Karpas-422 (cell line): ENCODE measurements at regions not wholly inside any gene's neighbourhood (a gene's known extent, or its start where the extent isn't known, plus 50 kb on each side); places are given as distances from the start of the nearest gene placed in this dataset.

Experiments
- DNase-seq: peaks from one replicate; pipeline ENCODE4 v3.0.0-alpha.2; 2015
- H2AFZ ChIP-seq: fragments of 200-600 bp; sonication (generic); 2 replicates; pipeline ENCODE4 v1.6.1; 2014; ENCODE audit warnings: antibody characterized with exemption, low read length, mixed read lengths
- H3K27ac ChIP-seq: fragments of 200-600 bp; sonication (generic); 2 replicates; pipeline ENCODE4 v1.5.1; 2014; ENCODE audit warnings: mild to moderate bottlenecking, low read length, moderate library complexity
- H3K27me3 ChIP-seq: fragments of 200-600 bp; sonication (generic); 2 replicates; pipeline ENCODE4 v1.6.1; 2014; ENCODE audit warnings: low read length, mixed read lengths
- H3K36me3 ChIP-seq: fragments of 200-600 bp; sonication (generic); 2 replicates; pipeline ENCODE4 v1.6.1; 2014; ENCODE audit warnings: low read length, mixed read lengths; ENCODE audit not compliant: insufficient read depth
- H3K4me1 ChIP-seq: fragments of 200-600 bp; sonication (generic); 2 replicates; pipeline ENCODE4 v1.6.1; 2014; ENCODE audit warnings: mild to moderate bottlenecking, low read length, mixed read lengths
- H3K4me2 ChIP-seq: fragments of 200-600 bp; sonication (generic); 2 replicates; pipeline ENCODE4 v1.6.1; 2014; ENCODE audit warnings: low read length, low read depth, mild to moderate bottlenecking; ENCODE audit not compliant: poor library complexity, severe bottlenecking
- H3K4me3 ChIP-seq: fragments of 200-600 bp; sonication (generic); 2 replicates; pipeline ENCODE4 v1.5.1; 2014; ENCODE audit warnings: mild to moderate bottlenecking, antibody characterized with exemption, low read length, mixed read lengths
- H3K79me2 ChIP-seq: fragments of 200-600 bp; sonication (generic); 2 replicates; pipeline ENCODE4 v1.6.1; 2014; ENCODE audit warnings: mild to moderate bottlenecking, low read length, mixed read lengths
- H3K9ac ChIP-seq: fragments of 200-600 bp; sonication (generic); 2 replicates; pipeline ENCODE4 v1.6.0; 2014; ENCODE audit warnings: low read length
- H3K9me2 ChIP-seq: fragments of 200-600 bp; sonication (generic), shearing (Covaris generic); replicated peaks from 2 replicates; pipeline ENCODE4 v1.6.0; 2014; ENCODE audit warnings: mild to moderate bottlenecking, low read length, moderate library complexity; ENCODE audit not compliant: insufficient read depth
- H3K9me3 ChIP-seq: fragments of 300-700, 200-600 bp; sonication (generic); 2 replicates; pipeline ENCODE4 v1.6.1; 2014; ENCODE audit warnings: low read length, mixed read lengths
- H4K20me1 ChIP-seq: fragments of 200-600 bp; sonication (generic); 2 replicates; pipeline ENCODE4 v1.6.1; 2014; ENCODE audit warnings: mild to moderate bottlenecking, antibody characterized with exemption, low read length, low read depth; ENCODE audit not compliant: insufficient read depth

DNA sequence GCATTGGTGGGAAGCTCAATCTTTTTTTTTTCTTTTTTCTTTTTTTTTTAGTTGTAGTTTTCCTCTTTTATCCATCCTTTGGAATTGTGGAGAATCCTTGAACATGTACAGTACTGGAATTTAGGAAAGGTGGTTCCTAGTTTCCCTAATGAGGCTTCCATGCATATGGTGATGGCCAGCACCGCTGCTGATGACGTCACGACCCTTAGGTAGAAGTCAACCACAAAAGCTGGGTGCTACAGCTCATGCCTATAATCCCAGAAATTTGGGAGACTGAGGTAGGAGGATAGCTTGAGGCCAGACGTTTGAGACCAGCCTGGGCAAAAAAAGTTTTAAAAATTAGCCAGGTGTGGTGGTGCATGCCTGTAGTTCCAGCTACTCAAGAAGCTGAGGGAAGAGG lies 79.3 kb upstream of the SOX4 start:
- Histone ChIP-seq H3K79me2 (no peaks in the 10 kb centered on the region), H3K27me3 (no peaks in the 10 kb centered on the region), H3K4me1 (no peaks in the 10 kb centered on the region), H3K9ac (no peak overlapping the region), H3K9me3 (no peaks in the 10 kb centered on the region), H2AFZ (no peak overlapping the region), H3K9me2 (no peaks in the 10 kb centered on the region), H3K4me2 (no peak overlapping the region), H3K27ac (no peak overlapping the region), H3K4me3 (no peak overlapping the region), H3K36me3 (no peaks in the 10 kb centered on the region), H4K20me1 (no peaks in the 10 kb centered on the region)
- no peak for DNase-seq

DNA sequence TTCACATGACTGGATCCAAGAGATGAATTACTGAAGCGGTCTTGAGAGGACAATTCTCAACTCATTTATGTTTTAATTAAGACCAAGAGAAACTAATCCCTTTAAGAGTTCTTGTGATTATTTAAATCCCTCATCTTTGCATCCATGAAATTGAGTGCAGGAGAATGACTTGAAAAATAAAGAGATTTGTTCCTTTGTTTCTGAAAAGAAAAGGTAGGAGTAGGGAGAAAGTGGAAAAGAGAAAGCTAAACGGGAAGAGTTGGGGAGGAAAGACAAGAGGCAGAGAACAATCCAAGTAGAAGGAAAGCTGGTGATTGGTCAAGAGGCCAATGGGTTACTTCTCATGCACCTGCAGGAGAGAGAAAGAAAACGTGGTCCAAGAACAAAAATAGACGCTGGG lies 75.2 kb upstream of the SOX4 start:
- H3K79me2 ChIP-seq: no peaks in the 10 kb centered on the region
- no peak overlapping the region for H3K4me3 ChIP-seq
- H2AFZ ChIP-seq: no peak overlapping the region
- no peaks in the 10 kb centered on the region for H4K20me1 ChIP-seq
- H3K9me3 ChIP-seq: no peaks in the 10 kb centered on the region
- H3K27ac ChIP-seq: no peak overlapping the region
- no peaks in the 10 kb centered on the region for H3K9me2 ChIP-seq
- no peak overlapping the region for H3K9ac ChIP-seq
- H3K27me3 ChIP-seq: no peaks in the 10 kb centered on the region
- no peaks in the 10 kb centered on the region for H3K4me1 ChIP-seq
- no peaks in the 10 kb centered on the region for H3K36me3 ChIP-seq
- no peak overlapping the region for H3K4me2 ChIP-seq
- DNase-seq: no peak

DNA sequence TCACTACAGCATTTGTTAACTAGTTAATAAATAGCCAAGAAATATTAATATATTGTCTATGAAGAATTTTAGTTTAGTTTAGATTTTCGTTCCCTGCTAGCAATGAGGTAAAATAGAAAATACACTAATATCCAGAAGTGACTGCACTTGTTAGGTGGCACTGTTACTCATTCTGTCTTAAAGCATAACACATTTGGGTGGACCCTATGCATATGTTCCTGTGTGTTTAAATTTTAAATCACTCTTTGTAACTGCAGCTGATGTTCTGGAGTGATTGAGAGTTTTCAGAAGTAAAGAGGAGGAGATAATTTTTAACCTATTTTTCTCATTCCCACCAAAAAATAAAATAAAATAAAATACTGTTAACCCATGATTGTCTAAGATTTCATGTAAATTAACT lies 73.9 kb upstream of the SOX4 start:
- no peak overlapping the region for H3K27ac ChIP-seq
- no peak overlapping the region for H2AFZ ChIP-seq
- no peak overlapping the region for H3K9ac ChIP-seq
- no peak for DNase-seq
- H3K4me3 ChIP-seq: no peak overlapping the region
- H3K79me2 ChIP-seq: no peaks in the 10 kb centered on the region
- no peaks in the 10 kb centered on the region for H4K20me1 ChIP-seq
- H3K36me3 ChIP-seq: no peaks in the 10 kb centered on the region
- no peak overlapping the region for H3K4me2 ChIP-seq
- H3K27me3 ChIP-seq: no peaks in the 10 kb centered on the region
- no peaks in the 10 kb centered on the region for H3K4me1 ChIP-seq
- H3K9me3 ChIP-seq: no peaks in the 10 kb centered on the region
- H3K9me2 ChIP-seq: no peaks in the 10 kb centered on the region

DNA sequence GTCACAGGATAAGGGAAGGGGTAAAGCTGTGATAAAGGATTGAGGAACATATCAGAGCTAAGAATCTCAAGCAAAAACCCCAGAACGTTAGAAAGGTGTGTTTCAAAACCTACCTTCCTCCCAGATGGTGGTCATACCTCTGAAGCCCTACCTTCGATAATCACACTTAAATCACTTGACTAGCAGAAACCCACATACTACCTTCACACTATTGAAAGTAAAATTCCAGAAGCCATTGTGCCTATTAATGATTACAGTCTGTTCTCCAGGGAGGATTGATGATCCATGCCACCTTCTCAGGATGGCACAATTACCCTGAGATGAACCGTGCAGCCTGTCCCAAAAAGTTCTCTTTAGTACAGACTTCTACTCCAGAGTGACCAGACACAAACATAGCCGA lies 72.3 kb upstream of the SOX4 start:
- no peaks in the 10 kb centered on the region for H3K4me1 ChIP-seq
- DNase-seq: no peak
- no peaks in the 10 kb centered on the region for H4K20me1 ChIP-seq
- no peaks in the 10 kb centered on the region for H3K36me3 ChIP-seq
- no peak overlapping the region for H3K9ac ChIP-seq
- no peak overlapping the region for H2AFZ ChIP-seq
- no peaks in the 10 kb centered on the region for H3K9me3 ChIP-seq
- H3K27me3 ChIP-seq: no peaks in the 10 kb centered on the region
- H3K4me3 ChIP-seq: no peak overlapping the region
- H3K4me2 ChIP-seq: no peak overlapping the region
- no peaks in the 10 kb centered on the region for H3K9me2 ChIP-seq
- H3K79me2 ChIP-seq: no peaks in the 10 kb centered on the region
- no peak overlapping the region for H3K27ac ChIP-seq

DNA sequence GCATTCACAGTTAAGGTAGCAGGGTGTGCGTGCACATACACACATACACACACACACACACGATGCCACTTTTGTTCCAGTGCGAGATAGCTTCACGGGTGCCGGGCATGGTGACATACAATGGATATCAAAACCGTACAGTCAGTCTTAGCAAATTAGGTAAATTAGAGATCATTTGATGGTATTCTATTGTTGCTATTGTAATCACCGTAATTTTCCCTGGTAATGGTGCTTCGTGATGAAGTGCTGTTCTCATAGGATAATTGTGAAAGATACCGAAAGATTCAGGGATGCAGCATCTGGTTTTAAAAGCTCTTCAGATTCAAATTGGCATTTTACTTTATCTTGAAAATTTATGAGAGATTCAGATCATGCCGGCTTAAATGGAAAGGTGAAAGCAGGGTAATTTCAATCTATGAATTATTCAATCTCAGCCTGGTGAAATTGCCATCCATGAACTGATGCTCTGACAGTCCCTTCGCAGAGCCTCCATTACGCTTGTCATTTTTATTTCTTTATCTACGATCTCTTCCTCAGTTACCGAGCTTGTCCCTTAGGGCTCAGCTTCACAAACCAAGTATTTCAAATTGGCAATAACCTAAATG lies 71.3 kb upstream of the SOX4 start:
- Histone ChIP-seq H3K9me3 (no peaks in the 10 kb centered on the region), H3K79me2 (no peaks in the 10 kb centered on the region), H3K27ac (no peak overlapping the region), H4K20me1 (no peaks in the 10 kb centered on the region), H3K9ac (no peak overlapping the region), H2AFZ (no peak overlapping the region), H3K4me2 (no peak overlapping the region), H3K4me3 (no peak overlapping the region), H3K4me1 (no peaks in the 10 kb centered on the region), H3K27me3 (no peaks in the 10 kb centered on the region), H3K36me3 (no peaks in the 10 kb centered on the region), H3K9me2 (no peaks in the 10 kb centered on the region)
- no peak for DNase-seq

DNA sequence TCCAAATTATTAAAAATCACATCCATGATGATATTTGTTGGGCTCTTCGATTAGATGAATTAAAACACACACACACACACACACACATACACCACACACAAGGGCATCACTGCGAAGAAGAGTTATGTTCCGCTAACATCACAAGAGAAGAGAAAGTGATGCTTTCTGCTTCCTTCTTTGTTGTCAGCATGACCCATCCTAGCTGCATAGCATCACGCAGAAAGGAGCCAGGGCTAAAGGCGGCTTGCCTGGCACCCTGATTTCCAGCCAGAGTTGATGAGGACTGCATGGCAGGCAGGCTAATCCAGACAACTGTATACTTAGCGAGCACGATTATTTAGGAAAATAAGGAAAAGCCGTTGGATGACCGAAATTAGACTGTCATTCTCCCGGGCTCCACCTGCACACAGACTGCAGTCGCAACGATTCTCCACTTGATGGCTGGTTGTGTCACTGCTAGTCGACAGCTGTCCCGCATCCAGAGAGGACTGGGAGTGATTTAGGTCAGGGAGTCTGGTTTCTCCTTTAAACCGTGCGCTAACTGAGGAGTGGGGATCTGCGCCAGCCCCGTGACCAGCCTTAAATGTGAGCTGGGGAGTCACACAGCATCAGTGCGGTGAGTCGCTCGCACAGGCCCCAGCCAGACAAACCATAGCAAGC lies 70.6 kb upstream of the SOX4 start:
- H3K4me3 ChIP-seq: no peak overlapping the region
- no peaks in the 10 kb centered on the region for H3K36me3 ChIP-seq
- H3K4me1 ChIP-seq: no peaks in the 10 kb centered on the region
- H2AFZ ChIP-seq: no peak overlapping the region
- DNase-seq: no peak
- no peak overlapping the region for H3K4me2 ChIP-seq
- no peaks in the 10 kb centered on the region for H3K9me2 ChIP-seq
- no peaks in the 10 kb centered on the region for H4K20me1 ChIP-seq
- H3K9me3 ChIP-seq: no peaks in the 10 kb centered on the region
- no peaks in the 10 kb centered on the region for H3K27me3 ChIP-seq
- H3K27ac ChIP-seq: no peak overlapping the region
- no peaks in the 10 kb centered on the region for H3K79me2 ChIP-seq
- H3K9ac ChIP-seq: no peak overlapping the region

DNA sequence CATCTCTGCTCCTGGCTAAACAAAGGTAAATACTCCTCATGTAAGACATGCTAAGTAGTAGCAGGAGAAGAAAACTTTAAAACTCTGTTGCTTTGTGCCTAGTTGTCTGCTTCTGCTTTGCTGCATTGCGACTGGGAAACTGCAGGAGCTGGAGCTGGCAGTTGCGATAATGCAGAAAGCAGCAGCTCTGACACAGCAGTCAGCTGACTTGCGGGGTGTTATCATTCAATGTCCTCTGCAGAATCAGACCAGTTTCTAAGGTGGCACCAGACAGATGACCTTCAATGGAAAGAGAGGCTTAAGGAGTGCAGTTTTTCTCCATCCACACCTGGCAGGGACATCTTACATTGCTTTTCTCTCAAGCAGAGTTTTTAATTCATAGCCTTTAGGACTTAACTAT lies 69.9 kb upstream of the SOX4 start:
- no peak overlapping the region for H3K4me3 ChIP-seq
- no peak for DNase-seq

DNA sequence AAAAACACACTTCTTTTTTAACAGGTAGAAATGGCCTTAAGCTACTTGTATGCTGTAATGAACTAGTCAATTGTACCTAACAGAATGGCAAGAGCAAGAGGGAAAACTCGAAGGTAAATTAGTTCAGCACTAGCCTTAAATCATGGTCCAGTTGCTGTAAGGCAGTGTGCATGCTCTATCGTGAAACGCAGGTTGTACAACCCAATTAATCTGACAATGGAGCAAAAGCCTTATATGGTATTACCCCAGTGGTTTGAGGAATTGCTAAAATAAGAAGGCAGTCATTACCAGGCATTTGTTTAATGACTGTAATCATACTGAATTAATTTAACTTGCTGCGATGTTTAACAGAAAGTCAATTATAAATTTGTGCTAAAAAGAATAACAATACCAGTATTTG lies 69.3 kb upstream of the SOX4 start:
- no peaks in the 10 kb centered on the region for H3K36me3 ChIP-seq
- no peaks in the 10 kb centered on the region for H3K9me3 ChIP-seq
- no peak overlapping the region for H3K9ac ChIP-seq
- H2AFZ ChIP-seq: no peak overlapping the region
- no peaks in the 10 kb centered on the region for H3K9me2 ChIP-seq
- H3K27ac ChIP-seq: no peak overlapping the region
- no peak for DNase-seq
- no peak overlapping the region for H3K4me2 ChIP-seq
- H3K4me1 ChIP-seq: no peaks in the 10 kb centered on the region
- H3K4me3 ChIP-seq: no peak overlapping the region
- no peaks in the 10 kb centered on the region for H4K20me1 ChIP-seq
- H3K79me2 ChIP-seq: no peaks in the 10 kb centered on the region
- H3K27me3 ChIP-seq: no peaks in the 10 kb centered on the region

More for the DNA sequence above, 69.9 kb upstream of the SOX4 start:
- H3K9me2 ChIP-seq: no peaks in the 10 kb centered on the region
- no peaks in the 10 kb centered on the region for H3K79me2 ChIP-seq
- H3K27me3 ChIP-seq: no peaks in the 10 kb centered on the region
- H3K4me2 ChIP-seq: no peak overlapping the region
- H2AFZ ChIP-seq: no peak overlapping the region
- H3K36me3 ChIP-seq: no peaks in the 10 kb centered on the region
- H3K9me3 ChIP-seq: no peaks in the 10 kb centered on the region
- no peaks in the 10 kb centered on the region for H3K4me1 ChIP-seq
- H3K27ac ChIP-seq: no peak overlapping the region
- no peak overlapping the region for H3K9ac ChIP-seq
- H4K20me1 ChIP-seq: no peaks in the 10 kb centered on the region
